GM18951 (cell line): ENCODE measurements at regions not wholly inside any gene's neighbourhood (a gene's known extent, or its start where the extent isn't known, plus 50 kb on each side); places are given as distances from the start of the nearest gene placed in this dataset.
A peak's percentile ranks its signal among the peaks of the same experiment; 100 is the strongest.
"Not testable (repeated sequence)": the region's sequence is repeated elsewhere in the genome, so short reads cannot be mapped to it uniquely, and the experiment has no call there.

Experiments
- POLR2A ChIP-seq: IDR thresholded peaks from 4 replicates; pipeline ENCODE4 v1.6.1; 2011; ENCODE audit warnings: mild to moderate bottlenecking; ENCODE audit not compliant: insufficient read length, insufficient read depth; ENCODE audit errors: extremely low read depth
- in situ Hi-C: fragments of 300-500 bp; cut with MboI; formaldehyde crosslinking; loops from one replicate; pipeline ENCODE4 v1.12.0; 2022; ENCODE audit warnings: low sequenced_read_pairs, mixed read lengths, inconsistent platforms; ENCODE audit not compliant: unreplicated experiment

GRCh38 chr14:105686462-105687170, 160.2 kb downstream of the TMEM121 start:
- in situ Hi-C loops = not testable (repeated sequence)
- TF ChIP-seq POLR2A = peak; percentile 8

GRCh38 chr14:105687171-105688022, 161.0 kb downstream of the TMEM121 start:
- in situ Hi-C loops = not testable (repeated sequence)

- in situ Hi-C loops = not testable (repeated sequence)
Observed at GRCh38 chr14:105688023-105688351, 161.6 kb downstream of the TMEM121 start.

- in situ Hi-C loops = not testable (repeated sequence)
Observed at GRCh38 chr14:105688664-105689221, 162.4 kb downstream of the TMEM121 start.

DNA sequence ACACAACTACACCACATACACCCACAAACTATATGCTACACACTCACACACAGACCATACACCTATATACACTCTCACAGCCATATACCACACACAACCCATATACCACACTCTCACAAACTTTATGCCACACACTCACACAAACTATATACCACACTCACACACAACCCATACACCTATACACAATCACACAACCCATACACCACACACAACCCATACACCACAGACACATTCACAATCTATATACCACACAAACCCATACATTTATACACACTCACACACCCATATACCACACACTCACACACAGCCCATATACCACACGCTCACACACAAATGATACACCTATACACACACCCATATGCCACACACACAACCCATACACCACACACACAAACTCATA, 163.3 kb downstream of the TMEM121 start:
- in situ Hi-C loops = no loop called here
- no peak for TF ChIP-seq POLR2A

DNA sequence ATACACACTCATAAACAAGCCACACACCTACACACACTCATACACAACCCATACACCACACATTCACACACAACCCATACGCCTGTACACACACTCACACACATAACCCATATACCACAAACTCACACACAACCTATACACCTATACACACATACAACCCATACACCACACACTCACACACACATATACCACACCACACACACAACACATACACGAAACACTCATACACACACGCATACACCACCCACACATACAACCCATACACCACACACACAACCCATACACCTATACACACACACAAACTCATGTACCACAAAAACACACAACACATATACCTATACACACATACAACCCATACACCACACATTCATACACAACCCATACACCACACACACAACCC, 164.3 kb downstream of the TMEM121 start:
- in situ Hi-C loops = no loop called here

GRCh38 chr14:105691321-105692109, 165.1 kb downstream of the TMEM121 start:
- in situ Hi-C loops = not testable (repeated sequence)

More for the DNA sequence above, 164.3 kb downstream of the TMEM121 start:
- TF ChIP-seq POLR2A = no peak

GRCh38 chr14:105692110-105692685, 165.8 kb downstream of the TMEM121 start:
- in situ Hi-C loops = not testable (repeated sequence)

- in situ Hi-C loops = no loop called here
Observed at GRCh38 chr14:105694961-105695360, 168.6 kb downstream of the TMEM121 start.

GRCh38 chr14:105696388-105696787, 170.0 kb downstream of the TMEM121 start:
- in situ Hi-C loops = not testable (repeated sequence)

More at GRCh38 chr14:105694961-105695360, 168.6 kb downstream of the TMEM121 start:
- TF ChIP-seq POLR2A = no peak

DNA sequence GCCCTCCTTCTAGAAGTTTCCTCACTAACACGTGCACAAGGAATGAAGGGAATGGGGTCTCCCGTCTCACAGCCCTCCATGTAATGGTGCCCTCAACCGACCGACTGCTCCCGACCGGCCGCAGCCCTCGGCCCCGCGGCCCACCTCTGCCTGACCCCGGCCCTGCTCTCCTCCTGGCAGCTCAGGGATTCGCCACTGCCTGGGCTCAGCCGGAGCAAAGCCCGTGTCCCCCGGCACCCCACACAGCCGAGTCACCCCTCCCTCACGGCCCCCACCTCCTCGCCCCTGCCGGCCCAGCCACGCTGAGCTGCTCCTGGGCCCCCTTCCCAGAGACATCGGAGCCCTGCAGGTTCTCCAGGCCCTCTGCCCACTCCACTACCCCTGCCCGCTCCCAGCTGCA, 171.0 kb downstream of the TMEM121 start:
- in situ Hi-C loops = not testable (repeated sequence)

DNA sequence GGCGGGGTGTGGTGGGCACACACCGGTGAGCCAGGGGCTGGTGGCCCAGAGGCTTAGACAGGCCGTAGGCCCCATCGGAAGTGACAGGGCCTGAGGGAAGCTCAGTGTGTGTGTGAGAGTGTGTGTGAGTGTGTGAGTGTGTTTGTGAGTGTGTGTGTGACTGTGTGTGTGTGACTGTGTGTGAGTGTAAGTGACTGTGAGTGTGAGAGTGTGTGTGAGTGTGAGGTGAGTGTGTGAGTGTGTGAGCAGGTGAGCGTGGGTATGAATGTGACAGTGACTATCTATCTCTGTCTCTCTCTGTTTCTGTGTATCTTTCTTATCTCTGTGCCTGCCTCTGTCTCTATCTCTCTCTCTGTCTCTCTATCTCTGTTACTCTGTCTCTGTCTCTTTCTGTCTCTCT, 171.6 kb downstream of the TMEM121 start:
- in situ Hi-C loops = not testable (repeated sequence)

GRCh38 chr14:105698940-105699556, 172.7 kb downstream of the TMEM121 start:
- in situ Hi-C loops = not testable (repeated sequence)

DNA sequence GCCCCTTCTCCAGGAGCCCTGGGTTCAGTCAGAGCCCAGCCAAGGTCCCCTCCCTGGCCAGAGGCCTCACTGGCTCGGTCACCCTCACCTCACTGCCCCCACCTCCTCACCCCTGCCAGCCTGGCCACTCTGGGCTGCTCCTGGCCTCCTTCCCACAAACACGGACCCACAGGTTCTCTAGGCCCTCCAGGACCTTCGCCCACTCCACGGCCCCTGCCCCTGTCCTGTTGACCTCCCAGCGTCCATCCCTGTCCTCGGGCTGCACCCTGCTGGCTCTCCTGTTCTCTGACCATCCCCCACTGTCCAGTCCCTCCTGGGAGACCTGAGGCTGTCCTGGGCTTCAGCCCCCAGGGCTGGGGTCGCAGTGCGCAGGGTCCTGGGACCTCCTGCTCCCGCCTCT, 173.3 kb downstream of the TMEM121 start:
- in situ Hi-C loops = not testable (repeated sequence)

DNA sequence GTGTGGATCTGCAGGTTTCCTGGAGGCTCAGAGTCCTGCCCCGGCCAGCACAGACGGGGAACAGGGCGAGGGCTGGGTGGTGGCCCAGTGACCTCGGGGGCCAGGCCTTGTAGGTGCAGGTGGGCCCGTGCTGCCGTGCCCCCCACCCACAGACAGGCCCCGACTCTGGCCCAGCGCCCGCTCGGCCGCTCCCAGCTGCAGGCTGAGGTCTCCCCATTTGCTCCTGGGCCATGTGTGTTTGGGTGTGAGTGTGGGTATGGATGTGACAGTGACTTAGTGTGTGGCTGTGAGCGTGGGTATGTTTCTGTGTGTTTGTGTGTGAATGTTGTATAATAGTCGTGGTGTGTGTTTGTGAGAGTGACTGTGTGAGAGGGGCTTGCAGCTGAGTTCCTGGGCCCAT, 173.8 kb downstream of the TMEM121 start:
- in situ Hi-C loops = not testable (repeated sequence)
